HG03342 (cell line): ENCODE measurements at regions not wholly inside any gene's neighbourhood (a gene's known extent, or its start where the extent isn't known, plus 50 kb on each side); places are given as distances from the start of the nearest gene placed in this dataset.

Experiments
- ATAC-seq: cut with Tn5 transposase; IDR thresholded peaks from one replicate; pipeline ENCODE4 v1.9.1; 2021; ENCODE audit warnings: mild to moderate bottlenecking, moderate library complexity; ENCODE audit not compliant: unreplicated experiment

- no peak for ATAC-seq
These were observed 437.0 kb downstream of the BTBD3 start for GRCh38 chr20:12354725-12355124.

GRCh38 chr20:12355185-12355584, 437.5 kb downstream of the BTBD3 start:
- no peak for ATAC-seq

GRCh38 chr20:12358006-12358654, 440.4 kb downstream of the BTBD3 start:
- no peak for ATAC-seq

- ATAC-seq: no peak
These were observed 440.9 kb downstream of the BTBD3 start for GRCh38 chr20:12358655-12359009.

- ATAC-seq: no peak
These were observed 454.3 kb downstream of the BTBD3 start for GRCh38 chr20:12371990-12372389.

GRCh38 chr20:12372557-12372956, 454.9 kb downstream of the BTBD3 start:
- ATAC-seq: no peak

- ATAC-seq: no peak
These were observed 458.3 kb downstream of the BTBD3 start for GRCh38 chr20:12375967-12376366.

- no peak for ATAC-seq
These were observed 466.1 kb downstream of the BTBD3 start for GRCh38 chr20:12383821-12384220.

- ATAC-seq: no peak
These were observed 469.1 kb downstream of the BTBD3 start for GRCh38 chr20:12386821-12387220.

GRCh38 chr20:12391099-12391498, 473.4 kb downstream of the BTBD3 start:
- no peak for ATAC-seq

- no peak for ATAC-seq
These were observed 477.1 kb downstream of the BTBD3 start for GRCh38 chr20:12394786-12395185.

GRCh38 chr20:12395353-12395752, 477.7 kb downstream of the BTBD3 start:
- no peak for ATAC-seq

- no peak for ATAC-seq
These were observed 478.1 kb downstream of the BTBD3 start for GRCh38 chr20:12395760-12396159.

GRCh38 chr20:12399110-12399836, 481.6 kb downstream of the BTBD3 start:
- ATAC-seq: no peak

GRCh38 chr20:12404941-12405340, 487.2 kb downstream of the BTBD3 start:
- no peak for ATAC-seq

- no peak for ATAC-seq
These were observed 489.3 kb downstream of the BTBD3 start for GRCh38 chr20:12406978-12407377.

- ATAC-seq: no peak
These were observed 491.8 kb downstream of the BTBD3 start for GRCh38 chr20:12409501-12409900.

GRCh38 chr20:12410783-12411182, 493.1 kb downstream of the BTBD3 start:
- ATAC-seq: no peak

- no peak for ATAC-seq
These were observed 493.7 kb downstream of the BTBD3 start for GRCh38 chr20:12411246-12411940.

GRCh38 chr20:12413116-12413515, 495.4 kb downstream of the BTBD3 start:
- no peak for ATAC-seq

GRCh38 chr20:12414446-12415274, 497.0 kb downstream of the BTBD3 start:
- no peak for ATAC-seq
